Mesodermal cell (in vitro differentiated cells): ENCODE measurements at regions not wholly inside any gene's neighbourhood (a gene's known extent, or its start where the extent isn't known, plus 50 kb on each side); places are given as distances from the start of the nearest gene placed in this dataset.
"Not testable (repeated sequence)": the region's sequence is repeated elsewhere in the genome, so short reads cannot be mapped to it uniquely, and the experiment has no call there.

Source experiments
- H3K27ac ChIP-seq: 2 replicates; pipeline ENCODE4 v1.7.0; 2013; ENCODE audit warnings: mild to moderate bottlenecking, low read depth, low read length, moderate library complexity; ENCODE audit not compliant: severe bottlenecking
- H3K36me3 ChIP-seq: 2 replicates; pipeline ENCODE4 v1.7.1; 2013; ENCODE audit warnings: mild to moderate bottlenecking, low read length, moderate library complexity; ENCODE audit not compliant: control insufficient read depth, insufficient read depth
- H3K4me1 ChIP-seq: one replicate; pipeline ENCODE4 v1.7.1; 2013; ENCODE audit warnings: mild to moderate bottlenecking, low read length; ENCODE audit not compliant: insufficient read depth, control insufficient read depth, poor library complexity, severe bottlenecking
- H3K4me3 ChIP-seq: 2 replicates; pipeline ENCODE4 v1.7.0; 2013; ENCODE audit warnings: low read length, control low read depth, mild to moderate bottlenecking; ENCODE audit not compliant: insufficient read depth, poor library complexity, severe bottlenecking; ENCODE audit errors: extremely low read depth
- H3K9me3 ChIP-seq: 2 replicates; pipeline ENCODE4 v1.7.1; 2013; ENCODE audit warnings: mild to moderate bottlenecking, low read length, moderate library complexity; ENCODE audit not compliant: control insufficient read depth
- WGBS, 2 experiments: methylation state at CpG; one replicate each; pipeline ENCODE4 v1.1.5; 2013; ENCODE audit warnings: missing lambda C conversion rate in 2 of 2; ENCODE audit not compliant: insufficient coverage in 2 of 2; 5-methylcytosine and 5-hydroxymethylcytosine counted together

- Histone ChIP-seq H3K9me3 (no peaks in the 10 kb centered on the region), H3K36me3 (no peaks in the 10 kb centered on the region), H3K4me1 (peaks cover 4% of the 10 kb centered on the region), H3K4me3 (no peak overlapping the region), H3K27ac (no peak overlapping the region)
- 100% methylated on average over 1 of the region's 2 CpGs; no CpG with 5 or more reads in 1 of the 2 experiments for WGBS, 2 experiments
Measured at GRCh38 chr6:37078814-37079213, 73.4 kb downstream of the FGD2 start.

DNA sequence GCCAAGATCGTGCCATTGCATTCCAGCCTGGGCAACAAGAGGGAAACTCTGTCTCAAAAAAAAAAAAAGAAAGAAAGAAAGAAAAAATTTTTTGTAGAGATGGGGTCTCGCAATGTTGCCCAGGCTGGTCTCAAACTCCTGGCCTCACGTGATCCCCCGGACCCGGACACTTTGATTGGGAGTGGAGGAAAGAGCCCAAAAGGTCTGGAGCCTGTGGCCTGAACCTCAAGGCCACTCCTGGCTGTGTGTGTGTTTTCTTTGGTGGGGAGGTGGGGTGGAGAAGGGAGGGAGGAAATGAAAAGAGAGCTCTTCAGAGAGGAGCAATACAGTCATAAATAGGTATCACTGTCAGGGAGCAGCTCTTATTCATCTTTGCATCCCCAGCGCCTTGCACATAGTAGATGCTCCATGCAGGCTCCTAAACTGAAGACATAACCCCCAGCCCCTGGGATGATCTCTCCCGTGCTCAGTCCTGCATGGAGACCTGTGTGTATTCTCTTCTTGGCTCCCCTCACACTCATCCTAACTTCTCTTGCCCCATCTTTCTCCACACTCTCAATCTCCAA is 75.7 kb downstream of the FGD2 start:
- Histone ChIP-seq H3K9me3 (no peaks in the 10 kb centered on the region), H3K27ac (no peak overlapping the region), H3K36me3 (no peaks in the 10 kb centered on the region), H3K4me3 (no peak overlapping the region), H3K4me1 (peaks cover 4% of the 10 kb centered on the region)
- 84 to 88% methylated on average over 5 to 7 of the region's 7 CpGs for WGBS, 2 experiments

GRCh38 chr6:37082390-37083130 is 77.1 kb downstream of the FGD2 start:
- no peak overlapping the region for H3K4me3 ChIP-seq
- peaks cover 4% of the 10 kb centered on the region for H3K4me1 ChIP-seq
- WGBS, 2 experiments, result 97 to 100% methylated on average over 9 to 11 of the region's 17 CpGs
- no peak overlapping the region for H3K27ac ChIP-seq
- H3K9me3 ChIP-seq, result no peaks in the 10 kb centered on the region
- H3K36me3 ChIP-seq, result no peaks in the 10 kb centered on the region

DNA sequence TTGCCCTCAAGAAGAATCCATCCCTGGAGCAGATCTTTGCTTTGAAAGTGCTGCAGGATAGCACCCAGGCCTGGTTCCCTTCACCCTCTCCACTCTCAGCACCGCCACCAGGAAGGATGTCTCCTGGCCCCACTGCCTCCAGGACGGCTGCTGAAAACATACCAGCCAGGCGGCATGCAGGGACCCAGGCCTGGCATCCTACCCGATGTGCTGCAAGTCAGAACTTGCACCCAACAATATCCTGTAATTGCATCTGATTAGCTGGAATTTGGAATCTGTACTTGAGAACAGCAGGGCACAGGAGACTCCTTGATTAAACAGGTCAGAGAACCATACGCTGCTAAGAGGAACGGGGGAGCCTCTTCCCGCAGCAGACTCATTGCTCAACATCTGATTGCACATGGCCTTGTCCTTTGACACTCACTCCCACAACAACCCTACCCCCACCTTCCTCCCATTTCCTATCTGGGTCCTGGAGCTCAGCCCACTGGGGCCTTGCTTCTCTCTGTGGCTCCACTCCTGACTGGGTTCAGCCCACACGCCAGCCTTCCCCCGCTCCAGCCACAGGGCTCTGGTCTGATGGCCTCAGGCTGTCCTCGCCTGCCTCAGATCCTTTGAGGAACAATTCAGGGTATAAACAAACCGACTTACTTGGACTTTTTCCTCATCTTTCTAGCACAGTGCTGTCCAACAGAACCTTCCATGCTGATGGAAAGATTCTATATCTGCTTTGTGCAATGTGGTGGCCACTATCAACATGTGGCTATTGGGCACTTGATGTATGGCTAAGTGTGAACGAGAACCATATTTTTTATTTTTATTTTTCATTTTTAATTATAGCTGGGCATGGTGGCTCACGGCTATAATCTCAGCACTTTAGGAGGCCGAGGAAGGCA is 78.0 kb downstream of the FGD2 start:
- Histone ChIP-seq H3K4me3 (no peak overlapping the region), H3K27ac (no peak overlapping the region), H3K4me1 (peaks cover 4% of the 10 kb centered on the region), H3K36me3 (no peaks in the 10 kb centered on the region), H3K9me3 (no peaks in the 10 kb centered on the region)
- 90 to 91% methylated on average over 10 to 13 of the region's 14 CpGs for WGBS, 2 experiments

GRCh38 chr6:37084665-37085064 is 79.2 kb downstream of the FGD2 start:
- H3K9me3 ChIP-seq, H3K4me1 ChIP-seq, H3K4me3 ChIP-seq, H3K27ac ChIP-seq, H3K36me3 ChIP-seq: not testable (repeated sequence)
- 93% methylated on average over 3 to 4 of the region's 4 CpGs for WGBS, 2 experiments

GRCh38 chr6:37085198-37085597 is 79.7 kb downstream of the FGD2 start:
- no peaks in the 10 kb centered on the region for H3K4me1 ChIP-seq
- no peak overlapping the region for H3K27ac ChIP-seq
- no peaks in the 10 kb centered on the region for H3K9me3 ChIP-seq
- 100% methylated on average over 1 of the region's 7 CpGs for WGBS, 2 experiments
- no peak overlapping the region for H3K4me3 ChIP-seq
- no peaks in the 10 kb centered on the region for H3K36me3 ChIP-seq

GRCh38 chr6:37088897-37089296 is 81.1 kb upstream of the PIM1 start:
- Histone ChIP-seq H3K4me1 (no peaks in the 10 kb centered on the region), H3K27ac (no peak overlapping the region), H3K36me3 (no peaks in the 10 kb centered on the region), H3K9me3 (no peaks in the 10 kb centered on the region), H3K4me3 (no peak overlapping the region)
- WGBS, 2 experiments, result 93 to 94% methylated on average over 2 of the region's 2 CpGs

- Histone ChIP-seq H3K27ac (no peak overlapping the region), H3K4me1 (no peaks in the 10 kb centered on the region), H3K9me3 (no peaks in the 10 kb centered on the region), H3K4me3 (no peak overlapping the region), H3K36me3 (no peaks in the 10 kb centered on the region)
- 94 to 96% methylated on average over 1 to 3 of the region's 3 CpGs for WGBS, 2 experiments
Measured at GRCh38 chr6:37089783-37090182, 80.2 kb upstream of the PIM1 start.

DNA sequence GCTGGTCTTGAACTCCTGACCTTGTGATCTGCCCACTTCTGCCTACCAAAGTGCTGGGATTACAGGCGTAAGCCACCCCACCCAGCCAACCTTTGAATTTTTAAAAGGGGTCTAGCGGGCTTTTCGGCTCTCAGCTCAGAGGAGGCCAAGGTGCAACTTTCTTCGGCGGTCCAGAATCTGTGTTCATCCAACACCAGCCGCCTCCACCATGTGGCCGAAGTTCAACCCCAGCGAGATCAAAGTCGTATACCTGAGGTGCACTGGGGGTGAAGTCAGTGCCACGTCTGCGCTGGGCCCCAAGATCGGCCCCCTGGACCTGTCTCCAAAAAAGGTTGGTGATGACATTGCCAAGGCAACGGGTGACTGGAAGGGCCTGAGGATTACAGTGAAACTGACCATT is 78.8 kb upstream of the PIM1 start:
- not testable (repeated sequence) for H3K4me1 ChIP-seq, H3K9me3 ChIP-seq, H3K4me3 ChIP-seq, H3K27ac ChIP-seq, H3K36me3 ChIP-seq
- WGBS, 2 experiments, result 94 to 97% methylated on average over 11 to 13 of the region's 13 CpGs

- not testable (repeated sequence) for H3K36me3 ChIP-seq, H3K4me3 ChIP-seq
- whole genome bisulfite sequencing, 2 experiments, result 92 to 98% methylated on average over 7 to 8 of the region's 9 CpGs
Measured at GRCh38 chr6:37091586-37091985, 78.4 kb upstream of the PIM1 start.

More at GRCh38 chr6:37091586-37091985, 78.4 kb upstream of the PIM1 start:
- H3K4me1 ChIP-seq, H3K9me3 ChIP-seq, H3K27ac ChIP-seq: not testable (repeated sequence)
